HFFc6 (cell line): ENCODE measurements at regions not wholly inside any gene's neighbourhood (a gene's known extent, or its start where the extent isn't known, plus 50 kb on each side); places are given as distances from the start of the nearest gene placed in this dataset.

ENCODE experiments used
- DNase-seq: peaks from one replicate; pipeline ENCODE4 v3.0.0-alpha.2; 2018
- H3K27ac Mint-ChIP-seq: 2 replicates; pipeline ENCODE4 v1.8.0; 2020; ENCODE audit warnings: mild to moderate bottlenecking, mixed read lengths
- H3K27me3 Mint-ChIP-seq: 2 replicates; pipeline ENCODE4 v1.8.0; 2021; ENCODE audit warnings: mild to moderate bottlenecking, moderate library complexity, mixed read lengths; ENCODE audit not compliant: insufficient read depth
- H3K36me3 Mint-ChIP-seq: 2 replicates; pipeline ENCODE4 v1.8.0; 2021; ENCODE audit warnings: low read depth, mixed read lengths
- H3K4me1 Mint-ChIP-seq: 2 replicates; pipeline ENCODE4 v1.8.0; 2020; ENCODE audit warnings: low read depth, mixed read lengths
- H3K4me3 Mint-ChIP-seq: 2 replicates; pipeline ENCODE4 v1.8.0; 2020; ENCODE audit warnings: mild to moderate bottlenecking, moderate library complexity, mixed read lengths
- H3K9me3 Mint-ChIP-seq: 2 replicates; pipeline ENCODE4 v1.8.0; 2020; ENCODE audit warnings: mild to moderate bottlenecking, mixed read lengths
- CTCF ChIP-seq: fragments of 200-600 bp; sonication (generic); IDR thresholded peaks from 2 replicates; pipeline ENCODE4 v1.5.0; 2021; ENCODE audit warnings: antibody characterized with exemption, mild to moderate bottlenecking

- Mint-ChIP-seq H3K36me3 (no peaks in the 10 kb centered on the region), H3K9me3 (peaks cover 27% of the 10 kb centered on the region), H3K4me3 (no peak overlapping the region), H3K4me1 (no peaks in the 10 kb centered on the region), H3K27ac (no peak overlapping the region), H3K27me3 (no peaks in the 10 kb centered on the region)
- no peak for TF ChIP-seq CTCF
- DNase-seq = no peak
Observed at GRCh38 chr9:119477197-119477596, 108.0 kb upstream of the BRINP1 start.

DNA sequence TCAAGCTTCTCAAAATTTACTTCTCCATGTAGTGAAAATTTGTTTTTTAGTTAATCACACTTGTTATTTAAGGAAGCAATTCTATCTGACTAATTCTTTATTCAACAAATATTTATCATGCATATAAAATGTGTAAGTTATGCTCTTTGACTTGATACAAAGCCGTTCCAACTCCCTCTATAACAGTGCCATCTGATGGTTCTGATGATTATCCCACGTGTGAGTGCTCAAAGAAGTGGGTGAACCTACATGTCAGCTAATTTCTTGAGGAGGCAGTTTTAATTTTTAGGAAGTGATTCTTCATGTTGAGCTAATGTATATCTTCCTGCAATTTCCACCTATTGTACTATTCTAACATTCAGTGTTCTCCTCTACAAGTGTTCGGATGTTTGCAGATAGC, 88.8 kb upstream of the BRINP1 start:
- no peak for TF ChIP-seq CTCF
- Mint-ChIP-seq H3K36me3 (0 out of 2 replicates have a peak, but pooled peaks cover 4% of the 10 kb centered on the region), H3K27ac (no peak overlapping the region), H3K27me3 (no peaks in the 10 kb centered on the region; the same call in 1 of the 2 replicates), H3K9me3 (peaks cover 30% of the 10 kb centered on the region), H3K4me3 (no peak overlapping the region), H3K4me1 (no peaks in the 10 kb centered on the region)
- no peak for DNase-seq

GRCh38 chr9:119453980-119454379, 84.7 kb upstream of the BRINP1 start:
- no peak for DNase-seq
- no peak overlapping the region for H3K4me3 Mint-ChIP-seq

DNA sequence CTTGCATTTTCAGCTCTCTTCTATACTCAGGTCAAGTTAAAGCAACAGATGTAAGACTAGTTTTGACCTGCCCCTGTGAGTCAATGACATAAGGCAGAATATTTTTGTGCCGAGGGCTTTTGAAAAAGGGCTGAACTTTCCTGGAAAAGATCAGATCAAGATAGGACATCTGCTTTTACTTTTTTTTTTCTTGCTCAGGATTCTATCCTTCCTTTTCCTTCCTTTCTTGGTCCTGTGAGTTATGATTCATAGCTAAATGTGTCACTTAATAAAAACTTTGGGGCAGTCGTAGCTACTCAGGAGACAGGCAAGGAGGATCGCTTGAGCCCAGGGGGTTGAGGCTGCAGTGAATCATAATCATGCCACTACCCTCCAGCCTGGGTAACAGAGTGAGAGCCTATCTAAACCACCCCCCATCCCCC, 84.3 kb upstream of the BRINP1 start:
- H3K36me3 Mint-ChIP-seq = no peaks in the 10 kb centered on the region
- no peaks in the 10 kb centered on the region for H3K4me1 Mint-ChIP-seq
- no peak overlapping the region for H3K27ac Mint-ChIP-seq
- DNase-seq = no peak
- H3K27me3 Mint-ChIP-seq = no peaks in the 10 kb centered on the region
- H3K9me3 Mint-ChIP-seq = peaks cover 41% of the 10 kb centered on the region
- H3K4me3 Mint-ChIP-seq = no peak overlapping the region
- no peak for TF ChIP-seq CTCF

More at GRCh38 chr9:119453980-119454379, 84.7 kb upstream of the BRINP1 start:
- H3K36me3 Mint-ChIP-seq = no peaks in the 10 kb centered on the region
- no peaks in the 10 kb centered on the region for H3K4me1 Mint-ChIP-seq
- no peak for TF ChIP-seq CTCF
- peaks cover 39% of the 10 kb centered on the region for H3K9me3 Mint-ChIP-seq
- H3K27ac Mint-ChIP-seq = no peak overlapping the region
- no peaks in the 10 kb centered on the region for H3K27me3 Mint-ChIP-seq

DNA sequence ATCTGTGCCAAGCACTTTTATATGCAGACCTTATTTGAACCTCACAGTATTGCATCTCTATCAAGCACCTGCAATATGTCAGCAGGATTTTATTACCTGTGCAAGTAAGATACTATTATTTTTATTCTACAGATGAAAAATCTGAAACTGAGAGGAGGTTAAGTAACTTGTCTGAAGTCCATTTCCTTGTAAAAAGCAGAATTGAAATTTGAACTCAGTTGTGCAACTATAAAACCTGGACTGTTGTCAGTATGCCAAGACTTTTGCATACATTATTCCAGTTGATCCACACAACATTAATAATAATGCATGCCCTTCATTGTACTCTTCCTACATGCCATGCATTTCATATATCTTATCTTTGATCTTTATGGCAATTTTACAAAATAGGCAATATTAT, 82.2 kb upstream of the BRINP1 start:
- Mint-ChIP-seq H3K9me3 (peaks cover 53% of the 10 kb centered on the region), H3K4me3 (no peak overlapping the region), H3K36me3 (no peaks in the 10 kb centered on the region), H3K27me3 (no peaks in the 10 kb centered on the region), H3K27ac (no peak overlapping the region), H3K4me1 (no peaks in the 10 kb centered on the region)
- no peak for TF ChIP-seq CTCF
- DNase-seq = no peak

- H3K36me3 Mint-ChIP-seq = no peaks in the 10 kb centered on the region; the same call in 1 of the 2 replicates
- no peaks in the 10 kb centered on the region; the same call in 1 of the 2 replicates for H3K27me3 Mint-ChIP-seq
- no peak for TF ChIP-seq CTCF
- H3K9me3 Mint-ChIP-seq = peaks cover 43% of the 10 kb centered on the region
- no peak for DNase-seq
- H3K4me1 Mint-ChIP-seq = no peaks in the 10 kb centered on the region
- no peak overlapping the region for H3K27ac Mint-ChIP-seq
- no peak overlapping the region for H3K4me3 Mint-ChIP-seq
Observed at GRCh38 chr9:119443179-119443578, 73.9 kb upstream of the BRINP1 start.
